Fibroblast of the aortic adventitia (primary cell): ENCODE measurements at regions not wholly inside any gene's neighbourhood (a gene's known extent, or its start where the extent isn't known, plus 50 kb on each side); places are given as distances from the start of the nearest gene placed in this dataset.

ENCODE experiments used
- DNase-seq: peaks from one replicate; pipeline ENCODE4 v3.0.0-alpha.2; 2010; ENCODE audit warnings: low read depth
- H3K4me3 ChIP-seq: 2 replicates; pipeline ENCODE4 v1.5.1; 2011; ENCODE audit warnings: low read depth, mild to moderate bottlenecking, control low read depth, low read length, moderate library complexity
- TF ChIP-seq, protein P1 (sequence below): IDR thresholded peaks from 2 replicates; pipeline ENCODE4 v1.5.1; 2011; ENCODE audit warnings: mild to moderate bottlenecking, low read length, control low read depth, inconsistent platforms; ENCODE audit not compliant: insufficient read depth

DNA sequence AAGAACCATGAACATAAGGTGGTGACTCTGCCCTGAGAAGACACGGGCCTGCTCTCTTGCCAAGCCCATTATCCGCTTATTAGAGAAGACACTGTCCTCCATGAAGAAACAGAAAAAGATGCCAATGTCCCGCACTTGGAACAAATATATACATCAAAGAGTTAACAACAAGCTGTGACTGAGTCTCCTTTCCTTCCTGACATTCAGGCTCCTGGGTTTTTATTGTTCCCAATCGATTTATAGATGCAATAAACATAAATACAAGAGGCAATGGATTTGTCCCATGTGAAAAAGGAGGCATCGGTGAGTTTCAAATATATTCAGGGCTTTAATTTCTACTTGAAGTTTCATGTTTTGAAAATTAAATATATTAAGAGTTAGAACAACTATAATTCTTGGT, 169.2 kb upstream of the CPEB2 start:
- TF ChIP-seq, protein P1, sequence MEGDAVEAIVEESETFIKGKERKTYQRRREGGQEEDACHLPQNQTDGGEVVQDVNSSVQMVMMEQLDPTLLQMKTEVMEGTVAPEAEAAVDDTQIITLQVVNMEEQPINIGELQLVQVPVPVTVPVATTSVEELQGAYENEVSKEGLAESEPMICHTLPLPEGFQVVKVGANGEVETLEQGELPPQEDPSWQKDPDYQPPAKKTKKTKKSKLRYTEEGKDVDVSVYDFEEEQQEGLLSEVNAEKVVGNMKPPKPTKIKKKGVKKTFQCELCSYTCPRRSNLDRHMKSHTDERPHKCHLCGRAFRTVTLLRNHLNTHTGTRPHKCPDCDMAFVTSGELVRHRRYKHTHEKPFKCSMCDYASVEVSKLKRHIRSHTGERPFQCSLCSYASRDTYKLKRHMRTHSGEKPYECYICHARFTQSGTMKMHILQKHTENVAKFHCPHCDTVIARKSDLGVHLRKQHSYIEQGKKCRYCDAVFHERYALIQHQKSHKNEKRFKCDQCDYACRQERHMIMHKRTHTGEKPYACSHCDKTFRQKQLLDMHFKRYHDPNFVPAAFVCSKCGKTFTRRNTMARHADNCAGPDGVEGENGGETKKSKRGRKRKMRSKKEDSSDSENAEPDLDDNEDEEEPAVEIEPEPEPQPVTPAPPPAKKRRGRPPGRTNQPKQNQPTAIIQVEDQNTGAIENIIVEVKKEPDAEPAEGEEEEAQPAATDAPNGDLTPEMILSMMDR, result no peak
- no peak for DNase-seq
- H3K4me3 ChIP-seq, result no peak overlapping the region

DNA sequence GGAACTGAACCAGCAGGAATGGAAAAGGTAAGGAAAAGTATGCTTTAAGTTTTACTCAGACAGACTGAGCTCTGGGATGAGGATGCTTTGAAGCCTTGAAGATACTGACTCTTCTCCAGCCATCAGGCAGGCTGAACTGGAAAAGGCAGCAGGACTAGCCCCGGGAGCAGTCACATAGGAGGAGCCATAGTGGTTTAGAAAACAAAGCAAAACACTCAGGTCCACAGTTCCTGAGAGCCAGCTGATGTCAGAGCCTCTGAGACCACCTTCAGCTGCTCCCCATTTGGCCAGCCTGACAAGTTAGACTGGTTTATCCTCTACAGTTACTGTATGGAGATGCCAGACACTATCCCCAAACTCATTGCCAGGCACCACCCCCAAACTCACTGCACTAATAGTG, 167.9 kb upstream of the CPEB2 start:
- TF ChIP-seq, protein P1, result no peak
- no peak overlapping the region for H3K4me3 ChIP-seq
- no peak for DNase-seq

DNA sequence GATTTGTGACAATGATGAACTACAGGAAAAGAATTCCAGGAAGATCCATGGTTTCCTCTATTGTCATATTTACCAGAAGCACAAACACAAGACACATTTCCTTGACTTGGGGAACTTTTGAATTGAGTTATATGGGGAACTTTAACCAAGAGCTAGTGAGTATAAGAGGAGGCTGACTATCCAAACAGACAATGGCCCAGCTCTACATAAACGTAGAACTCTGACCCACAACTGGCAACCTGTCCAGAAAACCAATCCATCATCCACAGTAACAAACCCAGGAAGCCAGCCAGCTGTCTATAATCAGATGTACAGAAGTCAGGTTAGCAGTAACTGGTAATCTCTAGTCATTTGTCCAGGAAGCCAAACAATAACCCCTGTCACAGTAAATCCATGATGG, 167.0 kb upstream of the CPEB2 start:
- TF ChIP-seq, protein P1, result no peak
- H3K4me3 ChIP-seq, result no peak overlapping the region
- DNase-seq, result no peak

DNA sequence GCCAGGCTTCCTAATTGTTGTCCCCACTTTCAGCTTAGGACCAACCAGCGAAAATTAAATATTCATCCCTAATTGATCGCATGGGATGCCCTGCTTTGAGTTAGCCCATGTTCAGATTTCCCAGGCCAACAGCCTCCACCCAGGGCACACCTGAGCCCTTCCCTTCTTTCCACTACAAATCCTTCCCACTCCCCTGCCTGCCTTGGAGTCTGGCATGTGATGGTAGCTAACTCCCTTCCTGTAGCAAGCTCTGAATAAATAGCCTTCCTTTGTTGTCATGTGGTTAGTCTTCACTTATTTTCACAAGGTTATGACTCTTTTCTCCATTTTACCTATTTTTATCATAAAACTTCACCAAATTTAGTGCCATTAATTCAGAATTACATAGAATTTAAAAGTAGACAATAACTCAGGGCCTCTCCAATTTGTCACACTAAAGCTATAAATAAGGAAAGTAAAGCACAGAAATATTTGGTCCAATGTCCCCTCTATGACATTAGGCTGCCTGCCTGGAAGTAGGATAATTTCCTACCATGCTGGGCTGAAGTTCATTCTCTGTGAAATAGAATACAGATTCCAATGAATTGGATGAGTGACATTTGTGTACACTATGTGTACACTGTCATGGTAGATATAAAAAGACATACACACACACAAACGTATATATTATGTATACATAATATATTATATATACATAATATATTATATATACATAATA, 166.4 kb upstream of the CPEB2 start:
- DNase-seq, result no peak
- TF ChIP-seq, protein P1, result no peak
- H3K4me3 ChIP-seq, result no peak overlapping the region

DNA sequence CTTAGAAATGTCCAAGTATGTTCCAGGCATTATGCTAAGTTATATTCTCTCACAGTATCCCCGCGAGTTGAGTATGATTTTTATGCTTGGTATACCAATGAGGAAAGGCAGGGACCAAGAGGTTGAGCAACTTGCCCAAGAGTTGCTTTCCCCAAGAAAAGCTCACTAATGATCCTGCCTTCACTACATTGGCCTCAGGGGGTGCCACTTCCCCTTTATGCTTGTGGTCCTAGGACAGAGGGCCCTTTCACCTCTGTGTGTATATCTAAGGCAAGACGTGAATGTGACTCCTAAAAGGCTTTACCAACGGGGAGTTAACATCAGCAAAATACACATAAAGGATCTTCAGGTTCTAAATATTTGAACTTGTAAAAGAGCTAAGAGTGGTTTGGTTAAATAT, 164.4 kb upstream of the CPEB2 start:
- H3K4me3 ChIP-seq, result no peak overlapping the region
- TF ChIP-seq, protein P1, result no peak
- no peak for DNase-seq

GRCh38 chr4:14841801-14842768, 160.2 kb upstream of the CPEB2 start:
- TF ChIP-seq, protein P1, result no peak
- DNase-seq, result peak; percentile 45

More at GRCh38 chr4:14841801-14842768, 160.2 kb upstream of the CPEB2 start:
- H3K4me3 ChIP-seq, result no peak overlapping the region
